Naive B cell (primary cell): ENCODE measurements at regions not wholly inside any gene's neighbourhood (a gene's known extent, or its start where the extent isn't known, plus 50 kb on each side); places are given as distances from the start of the nearest gene placed in this dataset.

Source experiments
- ATAC-seq, 2 donors: fragments of 150-1000 bp; cut with Tn5 transposase; 2 replicates each; pipeline ENCODE4 v1.10.0; 2021; ENCODE audit warnings: low read depth in 2 of 2, mild to moderate bottlenecking in 2 of 2, moderate library complexity in 2 of 2
- DNase-seq: peaks from one replicate; pipeline ENCODE4 v3.0.0; 2022
- H3K27ac Mint-ChIP-seq, 6 donors: one replicate each; pipeline ENCODE4 v1.8.0; 2020 to 2022; ENCODE audit warnings: mild to moderate bottlenecking in 6 of 6, mixed read lengths in 6 of 6, moderate library complexity in 5 of 6, inconsistent platforms in 2 of 6
- H3K27me3 Mint-ChIP-seq, 3 donors: one replicate each; pipeline ENCODE4 v1.8.0; 2021 to 2022; ENCODE audit warnings: mixed read lengths in 3 of 3, mild to moderate bottlenecking in 1 of 3
- H3K36me3 Mint-ChIP-seq, 2 donors: one replicate each; pipeline ENCODE4 v1.8.0; 2020 to 2022; ENCODE audit warnings: mixed read lengths in 2 of 2, inconsistent platforms in 1 of 2, mild to moderate bottlenecking in 1 of 2
- H3K4me1 Mint-ChIP-seq, 3 donors: one replicate each; pipeline ENCODE4 v1.8.0; 2020 to 2022; ENCODE audit warnings: mixed read lengths in 3 of 3, inconsistent platforms in 1 of 3, mild to moderate bottlenecking in 1 of 3, moderate library complexity in 1 of 3
- H3K4me3 Mint-ChIP-seq, 8 donors: one replicate each; pipeline ENCODE4 v1.8.0; 2020 to 2022; ENCODE audit warnings: mild to moderate bottlenecking in 8 of 8, mixed read lengths in 8 of 8, moderate library complexity in 8 of 8, inconsistent platforms in 2 of 8
- H3K9me3 Mint-ChIP-seq, 7 donors: one replicate each; pipeline ENCODE4 v1.8.0; 2020 to 2022; ENCODE audit warnings: mixed read lengths in 7 of 7, mild to moderate bottlenecking in 5 of 7, inconsistent platforms in 2 of 7, moderate library complexity in 1 of 7

DNA sequence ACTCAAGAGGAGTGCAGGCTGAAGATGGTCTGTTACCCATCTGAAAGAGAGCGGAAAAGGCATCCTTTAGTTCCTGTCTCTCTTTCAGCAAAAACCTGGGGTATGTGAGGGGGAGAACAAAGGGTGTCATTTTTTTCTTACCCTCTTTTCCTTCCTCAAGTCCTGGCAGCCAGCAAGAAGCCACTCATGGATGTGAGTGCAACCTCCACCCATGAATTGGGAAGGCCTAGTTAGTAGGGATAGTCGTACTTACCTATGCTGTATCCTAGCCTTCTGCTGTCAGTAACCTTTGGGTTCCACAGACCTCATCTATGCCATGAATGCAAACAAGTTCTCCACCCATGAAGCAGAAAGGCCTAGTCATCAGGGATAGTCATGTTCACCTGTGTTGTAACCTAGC is 472.8 kb downstream of the ZIC1 start:
- Mint-ChIP-seq H3K36me3 (no peaks in the 10 kb centered on the region), H3K4me1 (no peaks in the 10 kb centered on the region), H3K27me3 (no peaks in the 10 kb centered on the region), H3K9me3 (peaks cover 2 to 33% (median 12%) of the 10 kb centered on the region in 7 donors), H3K4me3 (no peak overlapping the region), H3K27ac (no peak overlapping the region)
- no peak for DNase-seq
- ATAC-seq, result no peak

GRCh38 chr3:147886879-147887278 is 477.7 kb downstream of the ZIC1 start:
- H3K9me3 Mint-ChIP-seq, result peaks cover under 1 to 12% (median 6%) of the 10 kb centered on the region in 7 donors
- ATAC-seq (no peak), DNase-seq (no peak)
- no peak overlapping the region for H3K27ac Mint-ChIP-seq
- no peaks in the 10 kb centered on the region for H3K36me3 Mint-ChIP-seq
- no peak overlapping the region for H3K4me3 Mint-ChIP-seq
- H3K27me3 Mint-ChIP-seq, result no peaks in the 10 kb centered on the region
- H3K4me1 Mint-ChIP-seq, result no peaks in the 10 kb centered on the region

- DNase-seq (no peak), ATAC-seq (no peak)
- H3K4me1 Mint-ChIP-seq, result no peaks in the 10 kb centered on the region
- no peaks in the 10 kb centered on the region for H3K36me3 Mint-ChIP-seq
- H3K9me3 Mint-ChIP-seq, result peaks cover 2 to 8% (median 3%) of the 10 kb centered on the region in 7 donors
- no peak overlapping the region for H3K27ac Mint-ChIP-seq
- H3K27me3 Mint-ChIP-seq, result no peaks in the 10 kb centered on the region
- no peak overlapping the region for H3K4me3 Mint-ChIP-seq
Measured at GRCh38 chr3:147887797-147888196, 478.6 kb downstream of the ZIC1 start.

- Mint-ChIP-seq H3K4me3 (no peak overlapping the region), H3K27me3 (no peaks in the 10 kb centered on the region), H3K9me3 (peaks cover 0 to 8% (median 2%) of the 10 kb centered on the region in 7 donors), H3K36me3 (no peaks in the 10 kb centered on the region), H3K4me1 (no peaks in the 10 kb centered on the region), H3K27ac (no peak overlapping the region)
- no peak for ATAC-seq
- DNase-seq, result no peak
Measured at GRCh38 chr3:147890114-147890513, 480.9 kb downstream of the ZIC1 start.

GRCh38 chr3:147895509-147895908 is 486.3 kb downstream of the ZIC1 start:
- Mint-ChIP-seq H3K27me3 (no peaks in the 10 kb centered on the region), H3K27ac (no peak overlapping the region), H3K4me1 (no peaks in the 10 kb centered on the region), H3K9me3 (peaks cover 0 to 13% (median 2%) of the 10 kb centered on the region in 7 donors), H3K4me3 (no peak overlapping the region), H3K36me3 (no peaks in the 10 kb centered on the region)
- DNase-seq, result no peak
- no peak for ATAC-seq

GRCh38 chr3:147900851-147901250 is 491.7 kb downstream of the ZIC1 start:
- H3K27ac Mint-ChIP-seq, result no peak overlapping the region
- no peaks in the 10 kb centered on the region for H3K4me1 Mint-ChIP-seq
- peak overlapping the region in 1 of 8 donors; percentile 23 for H3K4me3 Mint-ChIP-seq
- ATAC-seq (no peak), DNase-seq (no peak)
- no peaks in the 10 kb centered on the region for H3K27me3 Mint-ChIP-seq
- H3K36me3 Mint-ChIP-seq, result no peaks in the 10 kb centered on the region
- peaks cover 0 to 22% (median 2%) of the 10 kb centered on the region in 7 donors for H3K9me3 Mint-ChIP-seq

DNA sequence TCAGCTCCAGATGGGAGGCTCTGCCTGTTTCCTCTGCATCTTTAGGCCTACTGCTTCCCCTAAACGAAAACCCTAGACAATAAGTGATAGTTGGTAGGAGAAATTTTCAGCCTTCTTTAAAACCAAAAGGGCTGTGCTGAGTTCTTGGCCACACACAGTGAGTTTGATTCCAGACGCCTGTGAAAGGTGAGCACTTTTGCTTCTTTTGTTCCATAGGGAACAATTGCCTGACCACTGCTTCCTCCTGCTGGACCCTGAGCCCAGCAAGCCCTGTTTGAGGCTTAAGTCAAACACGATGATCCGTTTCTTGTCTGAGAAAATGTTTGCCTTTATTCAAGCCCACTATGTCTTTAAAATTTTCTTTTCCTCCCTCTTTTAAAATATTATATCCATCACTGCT is 493.9 kb downstream of the ZIC1 start:
- Mint-ChIP-seq H3K27me3 (no peaks in the 10 kb centered on the region), H3K36me3 (no peaks in the 10 kb centered on the region), H3K9me3 (peaks cover 0 to 14% (median 0%) of the 10 kb centered on the region in 7 donors), H3K4me1 (no peaks in the 10 kb centered on the region), H3K4me3 (no peak overlapping the region), H3K27ac (no peak overlapping the region)
- DNase-seq, result no peak
- ATAC-seq, result no peak

DNA sequence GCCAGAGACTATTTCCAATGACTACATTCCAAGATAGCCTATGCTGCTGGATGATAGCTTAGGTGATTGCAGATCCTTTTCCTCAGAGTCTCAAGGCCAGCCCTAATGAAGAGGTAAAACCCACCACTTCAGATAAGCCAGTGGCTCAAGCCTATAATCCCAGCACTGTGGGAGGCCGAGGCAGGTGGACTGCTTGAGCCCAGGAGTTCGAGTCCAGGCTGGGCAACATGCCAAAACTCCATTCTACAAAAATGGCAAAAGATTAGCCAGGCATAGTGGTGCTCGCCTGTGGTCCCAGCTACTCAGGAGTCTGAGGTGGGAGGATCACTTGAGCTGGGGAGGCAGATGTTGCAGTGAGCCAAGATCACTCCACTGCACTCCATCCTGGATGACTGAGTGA is 495.3 kb downstream of the ZIC1 start:
- ATAC-seq (no peak), DNase-seq (no peak)
- Mint-ChIP-seq H3K36me3 (no peaks in the 10 kb centered on the region), H3K9me3 (peaks cover 0 to 14% (median 0%) of the 10 kb centered on the region in 7 donors), H3K4me1 (no peaks in the 10 kb centered on the region), H3K27me3 (no peaks in the 10 kb centered on the region), H3K4me3 (no peak overlapping the region), H3K27ac (no peak overlapping the region)

DNA sequence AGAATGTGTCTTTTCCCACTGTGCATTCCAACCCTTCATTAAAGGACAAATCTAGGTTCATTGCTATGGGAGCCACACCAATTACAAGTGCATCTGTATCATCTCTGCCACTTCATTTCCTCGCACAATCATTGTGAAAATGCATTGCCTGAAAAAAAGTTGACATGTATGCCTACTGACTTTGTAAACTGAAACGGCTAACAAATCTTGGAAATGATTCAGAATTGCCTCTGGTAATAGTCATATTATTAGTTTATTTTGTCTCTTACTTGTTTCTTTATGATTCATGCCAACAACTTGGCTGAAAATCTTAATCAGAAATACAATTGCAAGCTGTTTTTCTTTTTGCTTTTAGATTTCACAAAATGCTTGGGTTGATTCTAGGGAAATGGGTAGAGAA is 497.1 kb downstream of the ZIC1 start:
- no peaks in the 10 kb centered on the region for H3K36me3 Mint-ChIP-seq
- H3K27me3 Mint-ChIP-seq, result no peaks in the 10 kb centered on the region
- H3K4me3 Mint-ChIP-seq, result no peak overlapping the region

DNA sequence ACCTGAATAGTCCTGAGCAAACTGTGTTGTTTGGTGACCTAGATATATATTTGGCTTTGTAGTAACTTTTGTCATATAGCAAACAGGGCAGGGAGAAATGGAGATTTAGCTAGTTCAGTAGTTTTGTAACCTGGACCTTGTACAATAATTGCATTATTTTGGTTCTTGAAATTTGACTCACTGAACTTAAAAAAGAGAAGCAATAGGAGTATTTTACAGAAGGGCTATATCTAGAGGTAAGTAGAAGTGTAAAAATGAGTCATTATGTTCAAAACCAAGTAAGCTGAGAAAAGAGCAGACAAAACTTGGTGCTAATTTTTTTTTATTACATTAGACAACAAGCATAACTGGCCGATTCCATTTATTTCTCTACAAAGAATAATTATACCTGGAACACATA is 505.4 kb downstream of the ZIC1 start:
- H3K27me3 Mint-ChIP-seq, result no peaks in the 10 kb centered on the region
- no peak overlapping the region for H3K27ac Mint-ChIP-seq
- no peaks in the 10 kb centered on the region for H3K36me3 Mint-ChIP-seq
- DNase-seq, result no peak
- H3K9me3 Mint-ChIP-seq, result peaks cover 0 to 7% (median 1%) of the 10 kb centered on the region in 7 donors
- no peaks in the 10 kb centered on the region for H3K4me1 Mint-ChIP-seq
- no peak overlapping the region for H3K4me3 Mint-ChIP-seq
- ATAC-seq, result no peak

More for the DNA sequence above, 497.1 kb downstream of the ZIC1 start:
- H3K9me3 Mint-ChIP-seq, result peaks cover 0 to 4% (median 2%) of the 10 kb centered on the region in 7 donors
- no peak for DNase-seq
- H3K27ac Mint-ChIP-seq, result no peak overlapping the region
- ATAC-seq, result no peak
- no peaks in the 10 kb centered on the region for H3K4me1 Mint-ChIP-seq

DNA sequence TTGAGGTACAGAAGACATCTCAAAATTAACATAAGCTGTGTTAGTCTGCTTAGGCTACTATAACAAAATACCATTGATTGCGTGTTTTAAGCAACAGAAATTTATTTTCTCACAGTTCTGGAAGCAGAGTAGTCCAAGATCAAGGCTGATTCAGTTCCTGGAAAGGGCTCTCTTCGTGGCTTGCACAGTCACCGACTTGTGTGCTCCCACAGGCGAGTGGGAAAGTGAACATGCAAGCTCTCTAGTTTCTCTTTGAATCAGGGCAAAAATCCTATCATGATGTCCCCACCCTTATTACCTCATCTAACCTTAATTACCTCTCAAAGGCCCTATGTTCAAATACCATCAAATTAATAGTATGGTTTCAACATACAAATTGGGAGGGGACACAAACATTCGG is 505.9 kb downstream of the ZIC1 start:
- Mint-ChIP-seq H3K27ac (no peak overlapping the region), H3K27me3 (no peaks in the 10 kb centered on the region), H3K4me1 (no peaks in the 10 kb centered on the region), H3K4me3 (no peak overlapping the region), H3K36me3 (no peaks in the 10 kb centered on the region), H3K9me3 (peaks cover 0 to 7% (median 1%) of the 10 kb centered on the region in 7 donors)
- DNase-seq (no peak), ATAC-seq (no peak)

DNA sequence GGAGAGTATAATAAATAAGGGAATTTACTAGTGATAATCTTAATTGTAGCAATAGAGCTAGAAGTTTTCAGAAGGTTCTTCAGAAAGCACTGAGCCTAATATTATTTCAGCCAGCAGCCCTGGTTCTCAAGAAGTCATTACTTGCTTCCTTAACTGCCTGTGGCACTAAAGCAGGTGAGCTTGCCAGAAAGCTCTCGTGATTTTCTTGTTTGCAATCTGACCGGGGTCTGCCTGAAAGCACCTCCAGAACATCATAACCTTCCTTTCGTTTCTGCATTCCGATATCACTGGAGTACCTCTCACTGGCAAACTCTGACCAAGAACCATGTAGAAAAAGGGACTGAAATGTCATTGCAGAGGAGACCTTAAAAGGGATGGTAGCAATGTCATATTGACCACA is 510.3 kb downstream of the ZIC1 start:
- Mint-ChIP-seq H3K36me3 (no peaks in the 10 kb centered on the region), H3K9me3 (peaks cover 0 to 2% (median 0%) of the 10 kb centered on the region in 7 donors), H3K4me1 (no peaks in the 10 kb centered on the region), H3K27ac (no peak overlapping the region), H3K27me3 (no peaks in the 10 kb centered on the region), H3K4me3 (no peak overlapping the region)
- DNase-seq, result no peak
- ATAC-seq, result no peak

- no peak overlapping the region for H3K4me3 Mint-ChIP-seq
- no peaks in the 10 kb centered on the region for H3K36me3 Mint-ChIP-seq
- no peaks in the 10 kb centered on the region for H3K27me3 Mint-ChIP-seq
- ATAC-seq (no peak), DNase-seq (no peak)
- peaks cover 0 to 2% (median 0%) of the 10 kb centered on the region in 7 donors for H3K9me3 Mint-ChIP-seq
- H3K4me1 Mint-ChIP-seq, result no peaks in the 10 kb centered on the region
- H3K27ac Mint-ChIP-seq, result no peak overlapping the region
Measured at GRCh38 chr3:147921051-147921450, 511.9 kb downstream of the ZIC1 start.

DNA sequence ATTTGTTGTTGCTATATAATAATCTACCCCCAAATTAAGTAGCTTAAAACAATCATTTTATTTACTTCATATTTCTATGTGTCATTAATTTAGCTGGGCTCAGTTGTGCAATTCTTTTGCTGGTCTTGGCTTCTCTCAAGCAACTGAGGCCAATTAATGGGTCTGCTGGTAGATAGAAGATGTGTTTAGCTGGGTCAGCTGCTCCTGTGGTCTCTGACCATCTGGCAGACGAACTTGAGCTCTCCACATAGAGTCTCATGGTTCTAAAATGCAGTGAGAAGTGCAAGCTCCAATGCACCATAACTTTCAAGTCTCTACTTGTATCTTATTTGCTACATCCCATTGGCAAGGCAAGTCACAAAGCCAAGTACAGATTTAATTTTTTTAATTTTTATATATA is 515.6 kb downstream of the ZIC1 start:
- Mint-ChIP-seq H3K36me3 (no peaks in the 10 kb centered on the region), H3K27ac (no peak overlapping the region), H3K27me3 (no peaks in the 10 kb centered on the region), H3K9me3 (no peaks in the 10 kb centered on the region), H3K4me1 (no peaks in the 10 kb centered on the region), H3K4me3 (no peak overlapping the region)
- ATAC-seq, result no peak
- no peak for DNase-seq

DNA sequence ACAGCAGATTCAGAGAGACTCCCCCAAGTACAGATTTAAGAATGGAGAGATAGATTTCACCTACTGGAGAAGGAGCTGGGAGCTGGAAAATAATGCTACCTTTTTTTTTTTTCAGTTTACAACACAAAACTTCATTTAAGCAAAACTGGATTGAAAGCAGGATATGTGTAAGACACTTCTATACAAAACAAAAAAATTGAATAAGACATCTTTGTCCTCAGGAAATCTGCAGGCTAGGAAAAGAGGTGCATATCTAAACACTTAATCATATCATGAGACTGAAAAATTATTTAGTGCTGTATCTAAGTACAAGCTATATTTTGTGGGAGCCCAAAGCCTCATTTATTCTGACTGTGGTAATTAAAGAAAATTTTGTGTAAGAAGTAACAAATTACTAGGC is 516.1 kb downstream of the ZIC1 start:
- H3K4me1 Mint-ChIP-seq, result no peaks in the 10 kb centered on the region
- H3K4me3 Mint-ChIP-seq, result no peak overlapping the region
- H3K9me3 Mint-ChIP-seq, result no peaks in the 10 kb centered on the region
- no peaks in the 10 kb centered on the region for H3K27me3 Mint-ChIP-seq
- ATAC-seq (no peak), DNase-seq (no peak)
- H3K27ac Mint-ChIP-seq, result no peak overlapping the region
- H3K36me3 Mint-ChIP-seq, result no peaks in the 10 kb centered on the region
